Head of caudate nucleus (tissue), 42 donors: ENCODE measurements at regions not wholly inside any gene's neighbourhood (a gene's known extent, or its start where the extent isn't known, plus 50 kb on each side); places are given as distances from the start of the nearest gene placed in this dataset.

Source experiments
- DNase-seq, 42 donors: peaks; one replicate each; pipeline versions ENCODE4 v3.0.0 to v3.0.0-alpha.2; 2020 to 2021; ENCODE audit warnings: mixed read lengths in 7 of 42
- intact Hi-C: fragments of 100-400 bp; cut with DNase I; formaldehyde crosslinking; loops from one replicate; pipeline ENCODE4 v1.15.0; 2022

GRCh38 chr4:81919223-81919622, 447.5 kb upstream of the RASGEF1B start:
- intact Hi-C loops, result no loop called here
- no peak for DNase-seq

DNA sequence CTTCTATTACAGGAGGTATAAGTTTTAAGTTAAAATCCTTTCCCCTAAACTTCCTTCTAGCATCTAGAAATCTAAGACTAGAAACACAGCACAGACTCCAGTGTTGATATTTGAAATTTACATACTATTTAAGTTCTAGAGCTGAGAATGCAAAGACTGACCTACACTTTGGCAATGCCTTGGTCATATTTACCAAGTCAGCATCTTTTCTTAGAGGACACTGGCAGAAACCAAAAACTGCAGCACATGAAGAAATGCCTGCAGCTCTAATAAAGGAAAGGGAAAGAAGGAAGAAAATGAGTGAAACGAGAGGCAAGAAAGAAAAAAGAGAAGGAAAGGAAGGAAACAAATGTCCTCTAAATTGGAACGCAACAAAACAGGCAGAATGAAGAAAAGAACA, 443.7 kb upstream of the RASGEF1B start:
- no peak for DNase-seq
- intact Hi-C loops, result no loop called here

GRCh38 chr4:81914623-81915022, 442.9 kb upstream of the RASGEF1B start:
- intact Hi-C loops, result no loop called here

DNA sequence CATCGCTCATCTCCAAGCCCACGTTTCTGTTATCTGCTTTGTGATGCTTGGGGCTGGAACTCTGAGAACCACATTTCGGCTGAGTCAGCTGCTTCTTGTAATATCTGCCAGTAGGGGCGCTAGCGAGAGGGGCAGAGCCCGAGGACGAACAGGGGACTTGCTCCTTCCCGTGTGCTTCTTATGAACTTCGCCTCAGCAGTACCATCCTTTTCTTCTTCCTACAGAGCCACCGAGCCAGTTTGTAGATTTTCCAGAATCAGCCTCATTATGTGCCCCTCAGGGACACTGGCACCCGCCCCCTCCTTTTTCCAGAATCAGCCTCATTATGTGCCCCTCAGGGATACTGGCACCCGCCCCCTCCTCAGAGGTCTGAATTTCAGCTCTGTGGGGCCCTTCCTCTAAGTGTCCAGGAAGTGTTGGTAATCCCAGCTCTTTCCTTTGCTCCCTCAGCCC, 441.7 kb upstream of the RASGEF1B start:
- intact Hi-C loops, result no loop called here

More at GRCh38 chr4:81914623-81915022, 442.9 kb upstream of the RASGEF1B start:
- no peak for DNase-seq

DNA sequence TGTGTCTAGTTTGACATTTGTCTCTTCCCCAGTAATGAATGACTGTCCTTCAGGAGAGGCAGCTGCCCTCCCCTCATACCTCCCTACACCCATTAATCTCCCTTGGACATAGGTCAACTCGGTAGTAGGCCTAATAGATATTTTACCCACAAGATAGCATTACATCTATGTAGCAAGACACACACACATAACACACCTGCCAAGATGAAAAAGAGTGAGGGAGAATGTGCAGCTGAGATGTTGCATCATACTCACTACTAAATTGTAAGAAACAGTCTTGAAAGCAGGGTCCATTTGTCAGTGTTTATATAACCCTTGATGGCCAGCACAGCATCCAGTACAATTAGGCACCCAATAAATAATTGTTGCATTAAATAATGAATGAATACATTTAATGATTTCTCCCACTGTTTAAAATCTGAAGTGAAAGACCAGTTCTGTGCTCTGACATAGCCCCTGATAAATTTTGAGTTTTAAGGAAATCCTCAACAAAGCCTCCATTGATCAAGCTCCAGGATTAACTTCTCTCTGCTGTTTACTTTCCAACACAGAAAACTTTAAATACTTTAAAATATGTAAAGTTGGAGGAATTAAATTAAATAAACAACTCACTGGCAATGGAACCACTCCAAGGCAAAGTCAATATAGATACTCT, 440.8 kb upstream of the RASGEF1B start:
- intact Hi-C loops, result no loop called here
- DNase-seq, result no peak

More for the DNA sequence above, 441.7 kb upstream of the RASGEF1B start:
- DNase-seq, result peak in 37 of 42 donors; percentile 11 to 78 (median 54)

- intact Hi-C loops, result no loop called here
- no peak for DNase-seq
Measured at GRCh38 chr4:81906905-81907304, 435.2 kb upstream of the RASGEF1B start.

DNA sequence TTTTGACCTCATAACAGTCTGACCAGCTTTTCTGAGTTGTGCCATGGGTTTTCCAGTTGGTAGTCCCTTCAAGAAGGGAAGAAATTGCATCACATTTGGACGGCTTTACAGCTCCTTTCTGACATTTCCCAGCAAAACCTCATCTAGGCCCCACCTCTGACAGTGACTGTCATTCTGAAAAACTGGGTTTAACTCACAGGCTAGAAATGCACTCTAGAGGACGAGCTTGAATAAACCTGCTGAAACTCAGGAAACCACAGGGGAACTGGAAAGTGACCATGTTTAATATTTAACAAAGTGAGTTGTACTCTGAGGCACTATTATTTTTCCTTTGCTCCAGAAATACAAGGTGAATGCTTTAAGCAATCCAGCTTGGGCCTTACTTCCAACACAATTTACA, 434.3 kb upstream of the RASGEF1B start:
- no peak for DNase-seq
- intact Hi-C loops, result no loop called here

DNA sequence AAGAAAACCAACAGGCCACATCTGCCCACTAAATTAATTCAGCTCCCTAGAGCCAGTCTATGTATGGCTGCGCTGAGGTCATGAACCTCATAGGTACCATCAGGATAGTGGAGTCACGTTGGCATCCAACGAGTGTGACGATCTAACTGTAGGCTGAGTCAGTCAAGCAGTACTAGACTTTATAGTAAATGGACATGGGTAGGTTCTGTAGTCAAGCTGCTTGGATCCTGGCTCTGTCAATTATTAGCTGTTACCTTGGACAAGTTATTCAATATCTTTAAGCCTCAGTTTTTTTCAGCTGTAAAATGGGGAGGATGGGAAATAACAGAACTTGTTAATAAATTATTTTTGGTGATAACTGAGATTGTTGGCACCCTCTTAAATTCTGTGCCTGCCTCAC, 432.4 kb upstream of the RASGEF1B start:
- intact Hi-C loops, result no loop called here
- DNase-seq, result no peak

- DNase-seq, result no peak
- intact Hi-C loops, result no loop called here
Measured at GRCh38 chr4:81903212-81903611, 431.5 kb upstream of the RASGEF1B start.

DNA sequence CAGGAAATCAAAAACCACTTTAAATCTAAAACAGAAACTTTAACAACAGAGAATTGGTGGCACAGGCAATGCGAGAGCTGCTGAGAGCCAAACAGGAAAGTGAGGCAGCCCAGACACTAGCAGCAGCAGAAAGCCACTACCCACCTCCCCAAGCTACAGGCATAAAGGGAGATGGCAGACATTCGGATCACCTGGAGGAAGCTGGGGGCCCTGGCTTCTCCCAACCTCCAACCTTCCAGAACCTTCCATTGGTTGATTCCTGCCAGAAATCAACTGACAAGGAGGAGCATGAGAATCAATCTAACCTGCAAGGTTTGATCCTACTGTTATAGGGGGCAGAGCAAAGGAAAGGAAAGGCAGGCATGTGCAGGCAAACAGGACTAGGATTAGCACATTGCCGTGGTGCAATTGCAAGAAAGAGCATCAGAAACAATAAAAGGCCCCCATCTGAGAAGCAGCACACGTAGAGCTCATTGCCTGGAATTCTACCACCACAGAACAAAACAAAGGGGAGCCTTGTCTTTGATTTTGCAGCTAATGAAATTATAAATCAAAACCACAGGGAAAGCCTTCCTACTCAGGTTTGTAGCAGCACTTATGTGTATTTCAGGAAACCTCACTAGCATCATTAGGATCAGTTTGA, 427.3 kb upstream of the RASGEF1B start:
- intact Hi-C loops, result no loop called here
- peak in 17 of 42 donors; percentile 4 to 47 (median 22) for DNase-seq

DNA sequence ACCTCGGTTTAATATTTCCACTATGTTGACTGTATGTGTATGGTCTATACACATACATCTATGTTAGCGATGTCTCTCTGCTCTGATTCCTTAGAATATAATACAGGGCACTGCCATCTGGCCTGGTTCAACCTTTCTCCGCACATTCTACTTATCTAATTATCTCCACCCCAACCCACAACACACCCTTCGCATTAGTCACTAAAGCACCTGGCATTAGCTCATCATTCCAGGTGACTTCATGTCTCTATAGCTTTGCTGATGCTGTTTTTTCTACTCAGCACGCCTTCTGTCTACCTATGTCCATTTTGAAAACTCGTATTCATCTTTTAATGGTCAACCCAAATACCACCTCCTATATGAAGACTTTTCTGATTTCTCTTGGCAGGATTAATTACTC, 425.2 kb upstream of the RASGEF1B start:
- DNase-seq, result peak in 12 of 42 donors; percentile 5 to 65 (median 28)
- intact Hi-C loops, result no loop called here

DNA sequence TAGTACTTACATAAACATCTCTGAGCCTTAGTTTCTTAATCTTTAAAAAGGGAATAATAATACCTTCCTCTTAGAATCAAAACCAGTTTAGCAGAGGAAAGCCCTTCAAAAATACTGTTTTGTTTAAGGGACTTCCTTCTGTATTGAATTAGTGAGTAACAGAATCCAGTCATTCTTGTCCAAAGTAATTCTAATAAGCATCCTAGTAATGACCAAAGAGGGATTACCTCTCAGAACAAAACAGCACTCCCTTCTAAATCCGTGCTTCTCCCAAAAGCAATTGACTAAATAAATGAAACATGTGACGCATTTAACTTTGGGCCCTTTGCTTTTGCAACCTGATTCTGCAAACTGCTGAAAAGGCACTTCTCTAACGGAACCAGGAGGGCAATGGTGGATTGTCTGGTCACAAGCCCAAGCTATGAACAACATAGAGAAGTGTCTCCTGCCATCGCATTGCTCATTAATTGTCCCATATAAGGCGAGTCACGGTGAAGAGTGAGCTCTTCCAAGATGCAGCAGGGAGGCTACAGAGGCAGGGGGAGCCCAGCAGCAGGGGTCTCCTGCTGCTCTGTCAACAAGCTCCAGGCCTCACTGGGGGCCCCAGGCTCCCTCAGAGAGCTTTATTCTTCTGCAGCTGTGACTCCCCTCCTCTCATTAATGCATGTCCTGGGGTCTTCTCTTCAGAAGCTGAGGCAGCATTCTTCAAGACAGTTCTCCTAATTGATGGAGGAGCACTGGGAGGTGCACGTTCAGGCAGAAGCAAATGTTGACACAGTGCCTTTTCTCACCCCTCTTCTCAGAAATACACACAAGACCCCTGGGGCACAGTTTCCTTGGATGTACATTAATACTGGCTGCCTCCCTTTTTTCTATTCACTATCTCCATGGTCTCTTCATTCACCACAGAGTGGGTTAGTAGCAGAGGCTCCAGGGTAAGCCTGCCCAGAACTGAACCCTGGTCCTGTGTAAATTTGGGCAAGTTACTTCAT, 419.6 kb upstream of the RASGEF1B start:
- no peak for DNase-seq
- intact Hi-C loops, result no loop called here

GRCh38 chr4:81884986-81885385, 413.3 kb upstream of the RASGEF1B start:
- no peak for DNase-seq
- intact Hi-C loops, result no loop called here

DNA sequence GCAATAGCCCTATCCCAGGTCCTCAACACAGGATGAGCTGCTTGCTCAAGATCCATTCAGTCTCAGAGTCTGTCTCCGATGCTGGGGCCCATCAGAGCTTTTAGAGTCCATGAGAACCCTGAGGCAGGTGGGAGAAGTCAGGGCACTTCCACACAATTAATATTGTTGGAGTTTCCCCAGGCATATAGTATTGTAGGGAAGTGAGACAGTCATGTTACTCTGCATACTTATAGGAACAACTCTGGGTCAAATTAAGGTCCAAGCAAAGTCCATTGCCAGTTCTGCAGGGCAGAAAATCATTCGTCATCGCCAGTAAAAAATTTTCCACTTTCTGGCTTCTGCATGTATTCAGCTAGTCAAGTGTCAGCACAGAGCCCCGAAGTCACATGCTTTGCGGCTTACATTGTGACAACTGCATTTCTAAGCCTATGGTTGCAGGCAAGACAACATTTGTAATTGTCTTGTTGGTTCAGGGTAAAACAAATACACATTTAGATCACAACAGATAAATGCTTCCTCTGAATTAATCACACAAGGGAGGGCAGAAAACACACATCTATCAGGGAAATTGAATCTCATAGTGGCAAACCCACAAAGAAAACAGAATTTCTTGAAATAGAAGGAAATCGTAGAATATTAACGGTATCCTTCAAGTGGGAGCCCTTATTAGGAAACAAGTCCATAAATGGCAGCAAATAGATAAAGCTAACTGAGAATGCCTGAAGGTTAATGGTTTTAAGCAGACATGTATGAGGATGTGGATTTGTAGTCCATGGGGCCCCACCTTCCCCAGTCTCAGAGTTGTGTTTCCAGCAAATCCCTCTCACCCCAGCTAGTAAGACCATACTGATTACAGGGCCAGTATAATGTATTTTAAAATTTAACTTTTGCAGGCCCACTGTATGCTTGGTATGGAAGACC, 412.1 kb upstream of the RASGEF1B start:
- intact Hi-C loops, result no loop called here
- DNase-seq, result no peak

- no peak for DNase-seq
- intact Hi-C loops, result no loop called here
Measured at GRCh38 chr4:81883004-81883403, 411.3 kb upstream of the RASGEF1B start.

DNA sequence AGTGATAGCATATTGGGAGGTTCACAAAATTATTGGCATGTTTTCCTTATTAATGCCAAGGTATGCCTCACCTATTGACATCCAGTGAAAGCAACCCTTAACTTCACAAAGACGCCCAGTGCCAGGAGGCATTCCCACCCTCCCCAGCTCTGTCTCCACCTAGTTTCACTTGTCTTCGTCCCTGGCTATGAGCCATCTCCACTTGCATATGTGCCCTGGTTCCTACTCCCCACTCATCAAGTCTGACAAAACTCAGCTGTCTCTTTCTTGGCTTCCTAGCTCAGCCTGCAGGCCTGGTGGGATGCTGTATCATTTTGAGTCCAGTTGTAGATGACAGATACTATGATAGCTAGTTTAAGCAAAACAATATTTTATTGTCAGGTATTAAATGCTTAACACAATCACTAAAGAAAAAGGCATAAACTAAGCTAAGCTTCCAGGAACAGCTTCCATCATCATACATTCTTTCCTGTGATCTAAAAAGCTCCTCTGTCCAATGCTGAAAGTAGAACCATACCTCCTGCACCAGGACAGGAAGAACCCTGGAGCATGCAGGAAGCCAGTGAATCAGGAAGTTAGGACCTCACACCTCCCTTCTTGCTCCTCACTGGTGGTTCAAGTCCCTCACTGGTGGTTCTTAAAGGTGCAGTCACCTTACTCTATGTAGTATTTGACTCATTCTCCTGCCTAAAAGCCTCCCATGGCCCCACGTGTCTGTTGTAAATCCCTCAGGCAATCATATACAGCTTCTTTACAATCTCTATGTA, 410.3 kb upstream of the RASGEF1B start:
- no peak for DNase-seq
- intact Hi-C loops, result no loop called here

DNA sequence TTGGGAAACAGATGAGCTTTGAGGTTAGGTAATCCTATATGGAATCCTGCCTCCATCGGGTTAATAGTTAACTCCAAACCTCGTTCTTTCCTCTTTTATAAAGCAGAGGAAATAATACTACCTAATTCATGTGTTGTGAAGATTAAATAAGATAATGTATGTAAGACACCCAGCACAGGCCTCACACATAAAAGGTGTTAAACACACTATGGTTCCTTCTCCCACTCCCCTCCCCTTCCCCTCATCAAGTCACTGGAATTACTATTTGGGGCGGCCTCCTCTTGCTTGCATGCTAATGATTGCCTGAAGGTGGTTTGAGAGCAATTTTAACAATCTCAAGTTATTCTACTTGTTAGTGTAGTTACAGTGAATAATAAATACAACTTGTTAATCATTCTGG, 404.4 kb upstream of the RASGEF1B start:
- intact Hi-C loops, result no loop called here
- DNase-seq, result no peak
